Immature natural killer cell (primary cell): ENCODE measurements at regions not wholly inside any gene's neighbourhood (a gene's known extent, or its start where the extent isn't known, plus 50 kb on each side); places are given as distances from the start of the nearest gene placed in this dataset.
A peak's percentile ranks its signal among the peaks of the same experiment; 100 is the strongest.

Experiments used
- DNase-seq, 3 donors: peaks; one replicate each; pipeline ENCODE4 v3.0.0; 2022; ENCODE audit warnings: mixed read lengths in 1 of 3
- H3K27ac Mint-ChIP-seq, 6 donors: one replicate each; pipeline ENCODE4 v1.8.0; 2020; ENCODE audit warnings: mixed read lengths in 6 of 6, mild to moderate bottlenecking in 5 of 6, inconsistent platforms in 4 of 6, moderate library complexity in 3 of 6
- H3K27me3 Mint-ChIP-seq, 3 donors: one replicate each; pipeline ENCODE4 v1.8.0; 2020 to 2021; ENCODE audit warnings: low read depth in 3 of 3, mild to moderate bottlenecking in 3 of 3, mixed read lengths in 3 of 3, moderate library complexity in 3 of 3, inconsistent platforms in 1 of 3
- H3K36me3 Mint-ChIP-seq, 3 donors: one replicate each; pipeline ENCODE4 v1.8.0; 2020; ENCODE audit warnings: mixed read lengths in 3 of 3, inconsistent platforms in 2 of 3, mild to moderate bottlenecking in 2 of 3
- H3K4me1 Mint-ChIP-seq, 2 donors: one replicate each; pipeline ENCODE4 v1.8.0; 2020; ENCODE audit warnings: inconsistent platforms in 2 of 2, mild to moderate bottlenecking in 2 of 2, mixed read lengths in 2 of 2, moderate library complexity in 1 of 2
- H3K4me3 Mint-ChIP-seq, 5 donors: one replicate each; pipeline ENCODE4 v1.8.0; 2020; ENCODE audit warnings: mild to moderate bottlenecking in 5 of 5, mixed read lengths in 5 of 5, inconsistent platforms in 3 of 5, moderate library complexity in 3 of 5
- H3K9me3 Mint-ChIP-seq, 6 donors: one replicate each; pipeline ENCODE4 v1.8.0; 2020; ENCODE audit warnings: mild to moderate bottlenecking in 6 of 6, mixed read lengths in 6 of 6, inconsistent platforms in 4 of 6, moderate library complexity in 3 of 6

- Mint-ChIP-seq H3K4me3 (no peak overlapping the region), H3K9me3 (peaks cover 0 to 3% (median 0%) of the 10 kb centered on the region in 6 donors), H3K27ac (no peak overlapping the region), H3K4me1 (peaks cover 0 to 4% of the 10 kb centered on the region in 2 donors), H3K36me3 (no peaks in the 10 kb centered on the region), H3K27me3 (peaks cover 0 to 6% (median 1%) of the 10 kb centered on the region in 3 donors)
- no peak for DNase-seq
Measured at GRCh38 chr11:134575504-134576230, 163.6 kb upstream of the B3GAT1 start.

GRCh38 chr11:134574947-134575346 lies 162.9 kb upstream of the B3GAT1 start:
- Mint-ChIP-seq H3K27ac (no peak overlapping the region), H3K36me3 (no peaks in the 10 kb centered on the region), H3K27me3 (peaks cover 0 to 7% (median 1%) of the 10 kb centered on the region in 3 donors), H3K4me1 (peaks cover 0 to 1% of the 10 kb centered on the region in 2 donors), H3K4me3 (no peak overlapping the region), H3K9me3 (peaks cover 0 to 3% (median 0%) of the 10 kb centered on the region in 6 donors)
- DNase-seq: no peak

- Mint-ChIP-seq H3K9me3 (peaks cover 0 to 3% (median 0%) of the 10 kb centered on the region in 6 donors), H3K36me3 (no peaks in the 10 kb centered on the region), H3K27me3 (peaks cover 0 to 7% (median 1%) of the 10 kb centered on the region in 3 donors), H3K4me1 (no peaks in the 10 kb centered on the region), H3K27ac (no peak overlapping the region), H3K4me3 (no peak overlapping the region)
- no peak for DNase-seq
Measured at GRCh38 chr11:134574425-134574824, 162.4 kb upstream of the B3GAT1 start.

- Mint-ChIP-seq H3K27ac (no peak overlapping the region), H3K9me3 (peaks cover 0 to 3% (median 0%) of the 10 kb centered on the region in 6 donors), H3K27me3 (peaks cover 0 to 6% (median 1%) of the 10 kb centered on the region in 3 donors), H3K4me1 (no peaks in the 10 kb centered on the region), H3K4me3 (no peak overlapping the region), H3K36me3 (no peaks in the 10 kb centered on the region)
- no peak for DNase-seq
Measured at GRCh38 chr11:134573857-134574256, 161.8 kb upstream of the B3GAT1 start.

GRCh38 chr11:134572741-134573675 lies 161.0 kb upstream of the B3GAT1 start:
- DNase-seq: no peak
- no peaks in the 10 kb centered on the region for H3K4me1 Mint-ChIP-seq
- peaks cover 0 to 4% (median 0%) of the 10 kb centered on the region in 6 donors for H3K9me3 Mint-ChIP-seq
- no peak overlapping the region for H3K4me3 Mint-ChIP-seq
- no peaks in the 10 kb centered on the region for H3K36me3 Mint-ChIP-seq
- H3K27me3 Mint-ChIP-seq: peaks cover 0 to 5% (median 1%) of the 10 kb centered on the region in 3 donors
- H3K27ac Mint-ChIP-seq: no peak overlapping the region

- H3K27me3 Mint-ChIP-seq: peaks cover 1 to 5% (median 2%) of the 10 kb centered on the region in 3 donors
- peaks cover 0 to 4% (median 0%) of the 10 kb centered on the region in 6 donors for H3K9me3 Mint-ChIP-seq
- no peaks in the 10 kb centered on the region for H3K36me3 Mint-ChIP-seq
- no peak overlapping the region for H3K27ac Mint-ChIP-seq
- H3K4me3 Mint-ChIP-seq: no peak overlapping the region
- no peak for DNase-seq
- H3K4me1 Mint-ChIP-seq: no peaks in the 10 kb centered on the region
Measured at GRCh38 chr11:134571301-134571700, 159.3 kb upstream of the B3GAT1 start.

GRCh38 chr11:134569195-134569594 lies 157.2 kb upstream of the B3GAT1 start:
- H3K36me3 Mint-ChIP-seq: no peaks in the 10 kb centered on the region
- H3K4me3 Mint-ChIP-seq: no peak overlapping the region
- DNase-seq: no peak
- peaks cover 0 to 2% (median 0%) of the 10 kb centered on the region in 6 donors for H3K9me3 Mint-ChIP-seq
- no peaks in the 10 kb centered on the region for H3K4me1 Mint-ChIP-seq
- no peak overlapping the region for H3K27ac Mint-ChIP-seq
- peaks cover 1 to 5% (median 2%) of the 10 kb centered on the region in 3 donors for H3K27me3 Mint-ChIP-seq

GRCh38 chr11:134566311-134566710 lies 154.3 kb upstream of the B3GAT1 start:
- Mint-ChIP-seq H3K9me3 (peaks cover 0 to 1% (median 0%) of the 10 kb centered on the region in 6 donors), H3K36me3 (no peaks in the 10 kb centered on the region), H3K27me3 (peaks cover 0 to 5% (median 4%) of the 10 kb centered on the region in 3 donors), H3K4me3 (no peak overlapping the region), H3K27ac (no peak overlapping the region), H3K4me1 (no peaks in the 10 kb centered on the region)
- no peak for DNase-seq

- Mint-ChIP-seq H3K27me3 (peaks cover 0 to 4% (median 3%) of the 10 kb centered on the region in 3 donors), H3K4me3 (no peak overlapping the region), H3K4me1 (peaks cover under 1 to 2% of the 10 kb centered on the region in 2 donors), H3K9me3 (peaks cover 0 to 1% (median 0%) of the 10 kb centered on the region in 6 donors), H3K27ac (no peak overlapping the region), H3K36me3 (no peaks in the 10 kb centered on the region)
- no peak for DNase-seq
Measured at GRCh38 chr11:134565343-134565891, 153.4 kb upstream of the B3GAT1 start.

- H3K27ac Mint-ChIP-seq: no peak overlapping the region
- no peak for DNase-seq
Measured at GRCh38 chr11:134564472-134565200, 152.6 kb upstream of the B3GAT1 start.

GRCh38 chr11:134562941-134563471 lies 151.0 kb upstream of the B3GAT1 start:
- no peaks in the 10 kb centered on the region for H3K36me3 Mint-ChIP-seq
- no peaks in the 10 kb centered on the region for H3K9me3 Mint-ChIP-seq
- H3K27ac Mint-ChIP-seq: no peak overlapping the region
- H3K4me3 Mint-ChIP-seq: no peak overlapping the region
- peaks cover 0 to 5% (median 0%) of the 10 kb centered on the region in 3 donors for H3K27me3 Mint-ChIP-seq
- peaks cover 8 to 11% of the 10 kb centered on the region in 2 donors for H3K4me1 Mint-ChIP-seq
- DNase-seq: no peak

More at GRCh38 chr11:134564472-134565200, 152.6 kb upstream of the B3GAT1 start:
- Mint-ChIP-seq H3K27me3 (peaks cover 0 to 4% (median 3%) of the 10 kb centered on the region in 3 donors), H3K9me3 (peaks cover 0 to 1% (median 0%) of the 10 kb centered on the region in 6 donors), H3K4me3 (no peak overlapping the region), H3K4me1 (peaks cover 8 to 10% of the 10 kb centered on the region in 2 donors), H3K36me3 (no peaks in the 10 kb centered on the region)

GRCh38 chr11:134562196-134562595 lies 150.2 kb upstream of the B3GAT1 start:
- Mint-ChIP-seq H3K4me3 (no peak overlapping the region), H3K27me3 (peaks cover 0 to 5% (median 0%) of the 10 kb centered on the region in 3 donors), H3K4me1 (peaks cover 8 to 11% of the 10 kb centered on the region in 2 donors), H3K27ac (no peak overlapping the region), H3K36me3 (no peaks in the 10 kb centered on the region), H3K9me3 (no peaks in the 10 kb centered on the region)
- no peak for DNase-seq

- H3K36me3 Mint-ChIP-seq: no peaks in the 10 kb centered on the region
- no peak for DNase-seq
- no peaks in the 10 kb centered on the region for H3K9me3 Mint-ChIP-seq
- peaks cover 8 to 11% of the 10 kb centered on the region in 2 donors for H3K4me1 Mint-ChIP-seq
- peaks cover 0 to 4% (median 0%) of the 10 kb centered on the region in 3 donors for H3K27me3 Mint-ChIP-seq
- H3K4me3 Mint-ChIP-seq: no peak overlapping the region
- H3K27ac Mint-ChIP-seq: peak overlapping the region in 1 of 6 donors; percentile 18
Measured at GRCh38 chr11:134561331-134561720, 149.3 kb upstream of the B3GAT1 start.
